ENCODE measurements at regions not wholly inside any gene's neighbourhood (a gene's known extent, or its start where the extent isn't known, plus 50 kb on each side); places are given as distances from the start of the nearest gene placed in this dataset.
"Not testable (repeated sequence)": the region's sequence is repeated elsewhere in the genome, so short reads cannot be mapped to it uniquely, and the experiment has no call there.

GRCh38 chr14:106475214-106475613 is 948.8 kb downstream of the TMEM121 start:
- TF ChIP-seq JUN (IDR thresholded peaks at IDR 0.05); FOSL2 (IDR thresholded peaks at IDR 0.05); FOSL2 (CRISPR knock-in tag; IDR thresholded peaks at IDR 0.05); NR3C1 (IDR thresholded peaks at IDR 0.05); CTCF (IDR thresholded peaks at IDR 0.05); RFX5 (IDR thresholded peaks at IDR 0.05); HDAC2 (IDR thresholded peaks at IDR 0.05); ZNF302 (CRISPR knock-in tag; IDR thresholded peaks at IDR 0.05); POLR2A (IDR thresholded peaks at IDR 0.05; ENCODE audit: low read length): not testable (repeated sequence)
